Upper lobe of left lung (tissue), 6 donors: ENCODE measurements at regions not wholly inside any gene's neighbourhood (a gene's known extent, or its start where the extent isn't known, plus 50 kb on each side); places are given as distances from the start of the nearest gene placed in this dataset.
"Not testable (repeated sequence)": the region's sequence is repeated elsewhere in the genome, so short reads cannot be mapped to it uniquely, and the experiment has no call there.

Experiments
- ATAC-seq, 2 donors: fragments of 200-7000 bp; cut with Tn5 transposase; one replicate each; pipeline ENCODE4 v1.9.1; 2022; ENCODE audit warnings: mild to moderate bottlenecking in 2 of 2, moderate library complexity in 2 of 2; ENCODE audit not compliant: low FRiP score in 2 of 2
- DNase-seq, 2 donors: peaks; one replicate each; pipeline ENCODE4 v3.0.0-alpha.2; 2019 to 2020
- H3K27ac ChIP-seq, 4 donors: fragments of 200-600 bp; sonication (generic); one replicate each; pipeline ENCODE4 v1.5.1; 2016 to 2019
- H3K27me3 ChIP-seq, 4 donors: fragments of 200-600 bp; sonication (generic); one replicate each; pipeline ENCODE4 v1.5.1; 2017 to 2019
- H3K36me3 ChIP-seq, 4 donors: fragments of 200-600 bp; sonication (generic); one replicate each; pipeline ENCODE4 v1.5.1; 2016 to 2019
- H3K4me1 ChIP-seq, 4 donors: fragments of 200-600 bp; sonication (generic); one replicate each; pipeline ENCODE4 v1.5.1; 2018 to 2019
- H3K4me3 ChIP-seq, 4 donors: fragments of 200-600 bp; sonication (generic); one replicate each; pipeline ENCODE4 v1.5.1; 2017 to 2019; ENCODE audit warnings: mild to moderate bottlenecking in 2 of 4, moderate library complexity in 1 of 4
- H3K9me3 ChIP-seq, 4 donors: fragments of 200-600 bp; sonication (generic); one replicate each; pipeline ENCODE4 v1.5.1; 2018 to 2019
- CTCF ChIP-seq, 6 experiments: fragments of 450-650 bp in 4 of 6; fragments of 200-600 bp in 2 of 6; sonication (generic) in 2 of 6; IDR thresholded peaks; one replicate each; pipeline ENCODE4 v1.5.1; 2016 to 2019; ENCODE audit warnings: antibody characterized with exemption in 6 of 6
- EP300 ChIP-seq, 4 donors: sonication (generic); formaldehyde crosslinking; IDR thresholded peaks; one replicate each; pipeline ENCODE4 v1.5.1; 2017; ENCODE audit warnings: antibody characterized with exemption in 4 of 4, control low read depth in 2 of 4
- POLR2A ChIP-seq, 4 donors: fragments of 450-650 bp; IDR thresholded peaks; one replicate each; pipeline ENCODE4 v1.5.1; 2016 to 2017; ENCODE audit warnings: antibody characterized with exemption in 4 of 4, mild to moderate bottlenecking in 2 of 4
- POLR2AphosphoS5 ChIP-seq, 2 donors: sonication (generic); formaldehyde crosslinking; IDR thresholded peaks; one replicate each; pipeline ENCODE4 v1.5.1; 2017; ENCODE audit warnings: antibody characterized with exemption in 2 of 2
- WGBS, 2 donors: methylation state at CpG; one replicate each; pipeline ENCODE4 v1.1.5; 2017 to 2018; 5-methylcytosine and 5-hydroxymethylcytosine counted together
- donor health status: DM: no; HTN: no; CAD: no; lungs with moderate emphysema.
- donor health status: DM: no; HTN: yes; CAD: no; lungs with severe emphysema.

GRCh38 chrX:76827672-76828071 is 400.2 kb downstream of the MAGEE1 start:
- no peak for ATAC-seq
- no peaks in the 10 kb centered on the region for H3K27me3 ChIP-seq
- no peak for DNase-seq
- no peaks in the 10 kb centered on the region for H3K9me3 ChIP-seq
- no peak for TF ChIP-seq POLR2A (IDR thresholded peaks at IDR 0.05)
- TF ChIP-seq EP300 (IDR thresholded peaks at IDR 0.05), result no peak
- TF ChIP-seq POLR2AphosphoS5 (IDR thresholded peaks at IDR 0.05), result no peak
- TF ChIP-seq CTCF (IDR thresholded peaks at IDR 0.05), result no peak
- no peaks in the 10 kb centered on the region for H3K36me3 ChIP-seq
- no peak overlapping the region for H3K27ac ChIP-seq
- no peak overlapping the region for H3K4me3 ChIP-seq
- no peaks in the 10 kb centered on the region for H3K4me1 ChIP-seq
- 53 to 86% methylated on average over 1 of the region's 1 CpG for WGBS, 2 donors

- WGBS, 2 donors, result 59 to 100% methylated on average over 1 to 16 of the region's 16 CpGs
These were observed 413.4 kb downstream of the MAGEE1 start for GRCh38 chrX:76840902-76841301.

GRCh38 chrX:76850851-76851250 is 423.3 kb downstream of the MAGEE1 start:
- no peak overlapping the region for H3K4me3 ChIP-seq
- H3K4me1 ChIP-seq, result no peaks in the 10 kb centered on the region
- WGBS, 2 donors, result 28 to 37% methylated on average over 4 of the region's 4 CpGs
- peaks cover 0 to 31% (median 0%) of the 10 kb centered on the region in 4 donors for H3K9me3 ChIP-seq
- ATAC-seq (no peak), DNase-seq (no peak)
- no peak overlapping the region for H3K27ac ChIP-seq
- no peaks in the 10 kb centered on the region for H3K36me3 ChIP-seq
- TF ChIP-seq POLR2A (IDR thresholded peaks at IDR 0.05), result no peak
- no peak for TF ChIP-seq EP300 (IDR thresholded peaks at IDR 0.05)
- no peak for TF ChIP-seq CTCF (IDR thresholded peaks at IDR 0.05)
- no peak for TF ChIP-seq POLR2AphosphoS5 (IDR thresholded peaks at IDR 0.05)
- no peaks in the 10 kb centered on the region for H3K27me3 ChIP-seq

More at GRCh38 chrX:76840902-76841301, 413.4 kb downstream of the MAGEE1 start:
- H3K4me1 ChIP-seq, H3K4me3 ChIP-seq, ATAC-seq, H3K36me3 ChIP-seq, H3K9me3 ChIP-seq, H3K27ac ChIP-seq, H3K27me3 ChIP-seq: not testable (repeated sequence)
- peak in 1 of 2 donors; percentile 27 for DNase-seq

- TF ChIP-seq EP300 (IDR thresholded peaks at IDR 0.05) (no peak), CTCF (IDR thresholded peaks at IDR 0.05) (no peak), POLR2A (IDR thresholded peaks at IDR 0.05) (no peak), POLR2AphosphoS5 (IDR thresholded peaks at IDR 0.05) (no peak)
- 96 to 97% methylated on average over 1 of the region's 1 CpG for WGBS, 2 donors
- DNase-seq (no peak), ATAC-seq (no peak)
- H3K4me1 ChIP-seq, result no peaks in the 10 kb centered on the region
- H3K27ac ChIP-seq, result no peak overlapping the region
- no peaks in the 10 kb centered on the region for H3K36me3 ChIP-seq
- H3K4me3 ChIP-seq, result no peak overlapping the region
- no peaks in the 10 kb centered on the region for H3K9me3 ChIP-seq
- H3K27me3 ChIP-seq, result no peaks in the 10 kb centered on the region
These were observed 435.0 kb downstream of the MAGEE1 start for GRCh38 chrX:76862509-76862908.

DNA sequence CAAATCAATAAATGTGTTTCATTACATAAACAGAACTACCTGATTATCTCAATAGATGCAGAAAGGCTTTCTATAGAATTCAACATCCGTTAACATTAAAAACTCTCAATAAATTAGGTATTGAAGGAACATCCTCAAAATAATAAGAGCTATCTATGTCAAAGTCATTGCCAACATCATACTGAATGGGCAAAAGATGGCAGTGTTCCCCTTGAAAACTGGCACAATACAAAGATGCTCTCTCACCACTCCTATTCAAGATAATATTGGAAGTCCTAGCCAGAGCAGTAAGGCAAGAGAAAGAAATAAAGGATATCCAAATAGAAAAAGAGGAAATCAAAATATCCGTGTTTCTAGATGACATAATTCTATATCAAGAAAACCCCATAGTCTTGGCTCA is 466.4 kb downstream of the MAGEE1 start:
- WGBS, 2 donors, result 51 to 76% methylated on average over 2 of the region's 2 CpGs
- no peak for ATAC-seq
- Histone ChIP-seq H3K9me3 (peaks cover 0 to 12% (median 0%) of the 10 kb centered on the region in 4 donors), H3K4me1 (no peaks in the 10 kb centered on the region), H3K27me3 (no peaks in the 10 kb centered on the region), H3K36me3 (no peaks in the 10 kb centered on the region), H3K27ac (no peak overlapping the region), H3K4me3 (no peak overlapping the region)
- DNase-seq, result no peak
- no peak for TF ChIP-seq POLR2AphosphoS5 (IDR thresholded peaks at IDR 0.05)
- no peak for TF ChIP-seq CTCF (IDR thresholded peaks at IDR 0.05)
- TF ChIP-seq EP300 (IDR thresholded peaks at IDR 0.05), result no peak
- no peak for TF ChIP-seq POLR2A (IDR thresholded peaks at IDR 0.05)
